GM21786 (cell line): ENCODE measurements at regions not wholly inside any gene's neighbourhood (a gene's known extent, or its start where the extent isn't known, plus 50 kb on each side); places are given as distances from the start of the nearest gene placed in this dataset.
"Not testable (repeated sequence)": the region's sequence is repeated elsewhere in the genome, so short reads cannot be mapped to it uniquely, and the experiment has no call there.

Experiments used
- ATAC-seq: cut with Tn5 transposase; IDR thresholded peaks from one replicate; pipeline ENCODE4 v1.9.1; 2021; ENCODE audit not compliant: unreplicated experiment

- ATAC-seq: no peak
Measured at GRCh38 chr20:22690616-22691179, 106.3 kb upstream of the FOXA2 start.

- ATAC-seq: peak; percentile 79
Measured at GRCh38 chr20:22691369-22692118, 107.2 kb upstream of the FOXA2 start.

- no peak for ATAC-seq
Measured at GRCh38 chr20:22692119-22692475, 107.7 kb upstream of the FOXA2 start.

GRCh38 chr20:22692620-22693019 lies 108.2 kb upstream of the FOXA2 start:
- not testable (repeated sequence) for ATAC-seq

GRCh38 chr20:22696759-22697158 lies 112.4 kb upstream of the FOXA2 start:
- ATAC-seq: no peak

GRCh38 chr20:22698259-22698842 lies 114.0 kb upstream of the FOXA2 start:
- no peak for ATAC-seq

- no peak for ATAC-seq
Measured at GRCh38 chr20:22699396-22699795, 115.0 kb upstream of the FOXA2 start.

GRCh38 chr20:22700367-22700766 lies 116.0 kb upstream of the FOXA2 start:
- no peak for ATAC-seq

- no peak for ATAC-seq
Measured at GRCh38 chr20:22701679-22702308, 117.4 kb upstream of the FOXA2 start.

GRCh38 chr20:22703843-22704242 lies 119.5 kb upstream of the FOXA2 start:
- ATAC-seq: no peak

GRCh38 chr20:22711971-22712755 lies 127.8 kb upstream of the FOXA2 start:
- no peak for ATAC-seq

GRCh38 chr20:22716821-22717351 lies 132.5 kb upstream of the FOXA2 start:
- ATAC-seq: no peak

- no peak for ATAC-seq
Measured at GRCh38 chr20:22717466-22717865, 133.1 kb upstream of the FOXA2 start.

GRCh38 chr20:22719167-22719591 lies 134.8 kb upstream of the FOXA2 start:
- no peak for ATAC-seq

- no peak for ATAC-seq
Measured at GRCh38 chr20:22720206-22720605, 135.8 kb upstream of the FOXA2 start.

GRCh38 chr20:22722811-22723210 lies 138.4 kb upstream of the FOXA2 start:
- ATAC-seq: no peak

- no peak for ATAC-seq
Measured at GRCh38 chr20:22723659-22724058, 139.3 kb upstream of the FOXA2 start.

GRCh38 chr20:22728146-22728745 lies 143.9 kb upstream of the FOXA2 start:
- no peak for ATAC-seq

- ATAC-seq: no peak
Measured at GRCh38 chr20:22729180-22729579, 144.8 kb upstream of the FOXA2 start.

- ATAC-seq: no peak
Measured at GRCh38 chr20:22729616-22730236, 145.4 kb upstream of the FOXA2 start.
